Vagina (tissue), 2 donors: ENCODE measurements at regions not wholly inside any gene's neighbourhood (a gene's known extent, or its start where the extent isn't known, plus 50 kb on each side); places are given as distances from the start of the nearest gene placed in this dataset.
A peak's percentile ranks its signal among the peaks of the same experiment; 100 is the strongest.

Experiments used
- DNase-seq, 2 donors: peaks; one replicate each; pipeline ENCODE4 v3.0.0-alpha.2; 2017; ENCODE audit errors: extremely low spot score in 2 of 2
- H3K27ac ChIP-seq: fragments of 200-600 bp; sonication (generic); one replicate; pipeline ENCODE4 v1.5.1; 2019
- H3K27me3 ChIP-seq: fragments of 200-600 bp; sonication (generic); one replicate; pipeline ENCODE4 v1.5.1; 2019
- H3K36me3 ChIP-seq, 2 donors: fragments of 200-600 bp; sonication (generic); one replicate each; pipeline ENCODE4 v1.5.1; 2017 to 2019
- H3K4me1 ChIP-seq: fragments of 200-600 bp; sonication (generic); one replicate; pipeline ENCODE4 v1.5.1; 2019
- H3K4me3 ChIP-seq, 2 donors: fragments of 200-600 bp; sonication (generic); 1 replicate in 1 of 2; 2 replicates in 1 of 2; pipeline ENCODE4 v1.5.1; 2016 to 2019
- H3K9me3 ChIP-seq: fragments of 200-600 bp; sonication (generic); one replicate; pipeline ENCODE4 v1.5.1; 2019
- POLR2A ChIP-seq, 2 donors: fragments of 450-650 bp; IDR thresholded peaks; one replicate each; pipeline ENCODE4 v1.6.1; 2017; ENCODE audit warnings: antibody characterized with exemption in 2 of 2, mild to moderate bottlenecking in 2 of 2, moderate library complexity in 2 of 2
- POLR2AphosphoS5 ChIP-seq, 2 donors: sonication (generic); formaldehyde crosslinking; IDR thresholded peaks; one replicate each; pipeline ENCODE4 v1.9.0; 2017; ENCODE audit warnings: antibody characterized with exemption in 2 of 2, mild to moderate bottlenecking in 2 of 2, low read depth in 1 of 2; ENCODE audit not compliant: insufficient read depth in 1 of 2
- intact Hi-C: fragments of 100-400 bp; cut with DNase I; formaldehyde crosslinking; loops from one replicate; pipeline ENCODE4 v1.15.1; 2023
- TF ChIP-seq, protein P1 (sequence below), 3 experiments: fragments of 450-650 bp in 2 of 3; fragments of 200-600 bp in 1 of 3; sonication (generic) in 1 of 3; IDR thresholded peaks; one replicate each; pipeline ENCODE4 v1.5.1; 2017 to 2019; ENCODE audit warnings: antibody characterized with exemption in 3 of 3, mild to moderate bottlenecking in 2 of 3, moderate library complexity in 2 of 3

DNA sequence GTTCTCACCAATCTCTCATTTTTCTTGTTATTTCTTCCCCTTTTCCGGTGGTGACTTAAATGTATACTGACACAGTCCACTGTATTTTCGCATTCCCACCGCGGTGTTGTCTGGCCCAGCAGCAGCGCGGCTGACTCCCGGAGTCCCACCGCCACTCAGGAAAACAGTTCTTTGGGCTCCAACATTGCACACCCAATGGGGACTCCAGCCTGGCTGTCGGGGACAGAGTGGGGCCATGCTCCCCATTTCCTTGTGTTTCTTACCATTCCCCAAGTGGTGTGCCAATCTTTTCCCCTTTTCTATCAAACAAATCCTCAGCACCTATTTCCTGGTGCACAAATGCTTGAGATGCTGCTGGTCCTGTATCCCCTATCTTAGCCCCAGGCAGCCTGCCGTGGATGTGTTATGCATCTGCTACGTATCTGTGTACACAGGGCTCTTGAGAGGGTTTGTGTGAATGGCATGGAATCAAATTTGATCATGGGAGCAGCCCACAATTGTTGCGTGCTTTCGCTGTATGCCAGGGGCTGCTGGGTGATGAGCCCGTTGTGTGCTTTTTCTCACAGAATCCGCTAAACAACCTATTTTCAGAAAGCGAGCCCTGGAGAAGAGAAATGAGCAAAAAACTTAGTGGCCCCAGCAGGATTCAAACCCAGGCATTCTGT lies 219.1 kb upstream of the RGMA start:
- DNase-seq, result no peak
- H3K36me3 ChIP-seq, result no peaks in the 10 kb centered on the region

DNA sequence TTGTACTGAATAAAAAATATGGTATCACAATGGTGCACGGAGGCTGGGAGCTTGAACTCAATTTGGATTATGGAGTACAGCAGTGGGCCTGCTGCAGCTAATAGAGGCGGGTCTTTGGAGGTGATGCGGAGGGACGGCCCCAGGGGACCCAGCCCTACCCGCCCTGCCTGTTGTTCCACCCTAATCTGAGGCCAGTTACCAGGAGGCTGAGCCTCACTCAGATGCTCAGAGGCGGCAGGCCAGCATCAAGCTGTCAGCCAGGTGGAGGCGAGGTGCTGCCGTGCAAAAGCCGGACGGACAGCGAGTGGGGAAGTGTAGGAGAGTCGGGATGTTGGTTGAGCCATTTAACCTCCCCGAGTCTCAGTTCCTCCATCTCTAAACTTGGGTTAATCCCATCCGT lies 218.5 kb upstream of the RGMA start:
- DNase-seq, result no peak
- Histone ChIP-seq H3K9me3 (no peaks in the 10 kb centered on the region), H3K27ac (no peak overlapping the region), H3K27me3 (no peaks in the 10 kb centered on the region), H3K4me1 (no peaks in the 10 kb centered on the region), H3K4me3 (no peak overlapping the region), H3K36me3 (no peaks in the 10 kb centered on the region)
- intact Hi-C loops, result no loop called here
- TF ChIP-seq POLR2AphosphoS5 (IDR thresholded peaks at IDR 0.05; ENCODE audit: insufficient read depth in 1 of 2, low read depth in 1 of 2), result no peak
- TF ChIP-seq, protein P1, sequence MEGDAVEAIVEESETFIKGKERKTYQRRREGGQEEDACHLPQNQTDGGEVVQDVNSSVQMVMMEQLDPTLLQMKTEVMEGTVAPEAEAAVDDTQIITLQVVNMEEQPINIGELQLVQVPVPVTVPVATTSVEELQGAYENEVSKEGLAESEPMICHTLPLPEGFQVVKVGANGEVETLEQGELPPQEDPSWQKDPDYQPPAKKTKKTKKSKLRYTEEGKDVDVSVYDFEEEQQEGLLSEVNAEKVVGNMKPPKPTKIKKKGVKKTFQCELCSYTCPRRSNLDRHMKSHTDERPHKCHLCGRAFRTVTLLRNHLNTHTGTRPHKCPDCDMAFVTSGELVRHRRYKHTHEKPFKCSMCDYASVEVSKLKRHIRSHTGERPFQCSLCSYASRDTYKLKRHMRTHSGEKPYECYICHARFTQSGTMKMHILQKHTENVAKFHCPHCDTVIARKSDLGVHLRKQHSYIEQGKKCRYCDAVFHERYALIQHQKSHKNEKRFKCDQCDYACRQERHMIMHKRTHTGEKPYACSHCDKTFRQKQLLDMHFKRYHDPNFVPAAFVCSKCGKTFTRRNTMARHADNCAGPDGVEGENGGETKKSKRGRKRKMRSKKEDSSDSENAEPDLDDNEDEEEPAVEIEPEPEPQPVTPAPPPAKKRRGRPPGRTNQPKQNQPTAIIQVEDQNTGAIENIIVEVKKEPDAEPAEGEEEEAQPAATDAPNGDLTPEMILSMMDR (IDR thresholded peaks at IDR 0.05), result no peak
- TF ChIP-seq POLR2A (IDR thresholded peaks at IDR 0.05), result no peak

More for the DNA sequence above, 219.1 kb upstream of the RGMA start:
- no peak overlapping the region for H3K4me3 ChIP-seq
- no peak overlapping the region for H3K27ac ChIP-seq
- intact Hi-C loops, result no loop called here
- peaks cover 3% of the 10 kb centered on the region for H3K4me1 ChIP-seq
- no peaks in the 10 kb centered on the region for H3K27me3 ChIP-seq
- TF ChIP-seq POLR2AphosphoS5 (IDR thresholded peaks at IDR 0.05; ENCODE audit: insufficient read depth in 1 of 2, low read depth in 1 of 2), result no peak
- TF ChIP-seq, protein P1 (IDR thresholded peaks at IDR 0.05), result no peak
- no peak for TF ChIP-seq POLR2A (IDR thresholded peaks at IDR 0.05)
- no peaks in the 10 kb centered on the region for H3K9me3 ChIP-seq

DNA sequence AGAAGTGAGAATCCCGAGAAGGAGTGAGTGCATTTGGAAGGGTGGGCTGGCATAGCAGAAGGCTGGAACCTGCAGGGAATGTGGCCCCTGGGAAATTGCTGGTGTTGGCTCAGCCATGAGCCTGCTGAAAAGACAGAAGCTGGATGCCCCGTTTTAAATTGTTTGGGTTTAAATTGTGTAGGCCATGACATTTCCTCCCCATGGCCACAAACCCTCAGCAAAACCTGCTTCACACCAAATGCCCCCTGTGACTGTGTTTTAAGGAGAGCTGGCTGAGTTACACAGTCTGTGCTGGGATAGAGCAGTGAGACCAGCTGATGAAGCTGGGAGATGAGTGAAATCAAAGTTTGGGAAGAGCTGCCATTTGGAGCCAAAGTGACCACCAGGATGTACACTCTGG lies 216.3 kb upstream of the RGMA start:
- Histone ChIP-seq H3K36me3 (no peaks in the 10 kb centered on the region), H3K27me3 (no peaks in the 10 kb centered on the region), H3K27ac (no peak overlapping the region), H3K4me1 (no peaks in the 10 kb centered on the region), H3K4me3 (no peak overlapping the region), H3K9me3 (no peaks in the 10 kb centered on the region)
- peak in 1 of 2 donors; percentile 67 for DNase-seq
- intact Hi-C loops, result no loop called here
- no peak for TF ChIP-seq POLR2A (IDR thresholded peaks at IDR 0.05)
- TF ChIP-seq POLR2AphosphoS5 (IDR thresholded peaks at IDR 0.05; ENCODE audit: insufficient read depth in 1 of 2, low read depth in 1 of 2), result no peak
- TF ChIP-seq, protein P1 (IDR thresholded peaks at IDR 0.05), result no peak

DNA sequence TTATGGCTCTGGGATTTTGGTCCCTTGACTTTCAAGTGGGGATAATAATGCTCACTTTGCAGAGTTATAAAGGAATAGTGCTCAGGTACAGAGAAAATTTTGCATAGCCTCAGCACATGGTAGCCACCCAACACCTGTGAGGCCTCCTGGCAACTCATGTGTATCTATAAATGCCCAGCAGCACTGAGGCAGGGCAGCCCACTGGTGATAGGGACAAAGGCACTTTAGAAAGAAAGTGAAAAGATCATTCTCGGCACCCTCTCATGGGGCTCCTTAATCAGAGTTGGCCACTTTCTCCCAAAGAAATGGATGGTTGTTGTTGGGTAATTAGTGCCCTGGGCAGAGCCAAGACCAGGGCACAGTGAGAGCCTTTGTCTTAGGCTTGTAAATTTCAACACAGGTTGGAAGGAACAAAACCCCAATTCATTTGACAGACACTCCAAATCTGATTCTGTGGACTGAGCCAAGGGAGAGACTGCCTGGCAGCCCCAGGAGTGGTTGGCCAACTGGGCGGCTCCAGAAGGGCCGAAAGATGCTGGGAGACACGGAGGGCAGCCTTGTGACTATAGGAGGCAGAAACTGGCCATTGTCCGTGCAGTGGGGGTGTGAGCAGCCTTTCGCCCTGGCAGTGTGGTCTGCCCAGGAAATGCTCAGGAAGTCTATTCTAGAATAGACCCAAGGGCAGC lies 213.2 kb upstream of the RGMA start:
- TF ChIP-seq, protein P1 (IDR thresholded peaks at IDR 0.05), result no peak
- no peak for TF ChIP-seq POLR2A (IDR thresholded peaks at IDR 0.05)
- TF ChIP-seq POLR2AphosphoS5 (IDR thresholded peaks at IDR 0.05; ENCODE audit: insufficient read depth in 1 of 2, low read depth in 1 of 2), result no peak
- no peaks in the 10 kb centered on the region for H3K4me1 ChIP-seq
- DNase-seq, result peak in 1 of 2 donors; percentile 44
- no peak overlapping the region for H3K27ac ChIP-seq
- no peaks in the 10 kb centered on the region for H3K27me3 ChIP-seq
- H3K4me3 ChIP-seq, result no peak overlapping the region
- no peaks in the 10 kb centered on the region for H3K9me3 ChIP-seq
- H3K36me3 ChIP-seq, result no peaks in the 10 kb centered on the region
- intact Hi-C loops, result no loop called here

DNA sequence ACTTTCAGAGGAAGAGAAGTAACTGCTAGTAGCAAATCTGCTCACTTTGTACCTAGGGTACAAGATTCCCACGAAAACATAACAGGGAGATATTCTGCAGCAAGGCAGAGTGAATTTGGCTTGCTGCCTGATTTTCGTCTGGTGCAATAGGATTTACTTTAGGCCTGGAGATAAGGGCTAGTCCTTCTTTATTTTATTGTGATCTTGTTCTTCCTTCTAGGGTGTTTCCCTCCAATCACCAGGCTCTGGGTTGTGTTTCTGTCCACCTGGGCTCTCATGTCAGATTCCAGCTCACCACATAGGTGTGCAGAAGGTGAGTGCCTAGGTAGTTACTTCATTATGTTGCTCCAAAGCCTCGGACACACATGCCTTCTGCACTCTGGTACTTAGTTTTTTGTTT lies 211.8 kb upstream of the RGMA start:
- no peak overlapping the region for H3K4me3 ChIP-seq
- H3K9me3 ChIP-seq, result no peaks in the 10 kb centered on the region
- peak in 1 of 2 donors; percentile 58 for DNase-seq
- TF ChIP-seq POLR2AphosphoS5 (IDR thresholded peaks at IDR 0.05; ENCODE audit: insufficient read depth in 1 of 2, low read depth in 1 of 2), result no peak
- TF ChIP-seq, protein P1 (IDR thresholded peaks at IDR 0.05), result no peak
- no peak for TF ChIP-seq POLR2A (IDR thresholded peaks at IDR 0.05)
- H3K27ac ChIP-seq, result no peak overlapping the region
- no peaks in the 10 kb centered on the region for H3K36me3 ChIP-seq
- no peaks in the 10 kb centered on the region for H3K27me3 ChIP-seq
- intact Hi-C loops, result no loop called here
- no peaks in the 10 kb centered on the region for H3K4me1 ChIP-seq
